K562 (cell line): ENCODE measurements at regions not wholly inside any gene's neighbourhood (a gene's known extent, or its start where the extent isn't known, plus 50 kb on each side); places are given as distances from the start of the nearest gene placed in this dataset.

ENCODE experiments used
- ATAC-seq: fragments of 200-7000 bp; cut with Tn5 transposase; 3 replicates; pipeline ENCODE4 v1.9.1; 2020; ENCODE audit warnings: moderate library complexity
- BruUV-seq: library from RNA; stranded (reverse); fragments of 400-500 nt; replicated peaks from 2 replicates; lab custom pipeline; 2021; lab: Mats Ljungman, UMichigan
- CTCF ChIA-PET: fragments of 300-600 bp; formaldehyde crosslinking; extraction: SDS; loops from one replicate; lab custom pipeline; 2021; ENCODE audit warnings: low intra/inter-chr PET ratio; lab: Yijun Ruan, JAX
- POLR2A ChIA-PET: fragments of 300-600, 350-650 bp; sonication (Branson Sonifier 250); formaldehyde crosslinking; extraction: SDS; loops from one replicate; lab custom pipeline; 2021; ENCODE audit warnings: antibody characterized with exemption, inconsistent platforms; lab: Yijun Ruan, JAX
- DNase-seq, 4 experiments: peaks; one replicate each; pipeline versions ENCODE4 v3.0.0 to v3.0.0-alpha.2; 2011 to 2018; ENCODE audit warnings: low spot score in 3 of 4, mixed read lengths in 3 of 4; ENCODE audit errors: extremely low read depth in 1 of 4
- FAIRE-seq: peaks from 2 replicates; lab custom pipeline; 2011; peaks lifted over from hg19 to GRCh38; lab: Jason Lieb, UNC
- H2AFZ ChIP-seq: 2 replicates; pipeline ENCODE4 v1.6.0; 2011; ENCODE audit warnings: low read depth, low read length, control low read depth, inconsistent platforms
- H3K27ac ChIP-seq: fragments of 200-600 bp; 3 replicates; pipeline ENCODE4 v1.8.0; 2011; ENCODE audit warnings: low read depth, mild to moderate bottlenecking, control low read depth, inconsistent platforms, low read length, moderate library complexity, mixed read lengths; ENCODE audit errors: extremely low read depth
- H3K27me3 ChIP-seq, 2 experiments: fragments of 300-600 bp in 1 of 2; 2 replicates in 1 of 2; 3 replicates in 1 of 2; pipeline versions ENCODE4 v1.6.0 to v1.8.0; 2011; ENCODE audit warnings: inconsistent platforms in 2 of 2, low read length in 2 of 2, mild to moderate bottlenecking in 1 of 2, mixed read lengths in 1 of 2, moderate library complexity in 1 of 2; ENCODE audit not compliant: control insufficient read depth in 2 of 2, insufficient read depth in 2 of 2
- H3K36me3 ChIP-seq: fragments of 300-600 bp; 3 replicates; pipeline ENCODE4 v1.8.0; 2011; ENCODE audit warnings: mild to moderate bottlenecking, low read length, inconsistent platforms; ENCODE audit not compliant: control insufficient read depth, insufficient read depth
- H3K4me1 ChIP-seq, 2 experiments: fragments of 200-600 bp in 1 of 2; replicated peaks in 1 of 2; 2 replicates in 1 of 2; 3 replicates in 1 of 2; pipeline versions ENCODE4 v1.5.1 to v1.8.0; 2011; ENCODE audit warnings: inconsistent platforms in 2 of 2, low read length in 2 of 2, mild to moderate bottlenecking in 1 of 2, mixed read lengths in 1 of 2, moderate library complexity in 1 of 2; ENCODE audit not compliant: control insufficient read depth in 2 of 2, insufficient read depth in 2 of 2
- H3K4me2 ChIP-seq: 2 replicates; pipeline ENCODE4 v1.6.1; 2011; ENCODE audit warnings: low read length, control low read depth, inconsistent platforms, mixed read lengths; ENCODE audit not compliant: insufficient read depth
- H3K4me3 ChIP-seq: fragments of 200-600 bp; sonication (generic), shearing (Covaris generic); 2 replicates; pipeline ENCODE4 v1.5.1; 2016; ENCODE audit warnings: control low read depth, inconsistent platforms
- H3K79me2 ChIP-seq: fragments of 200-600 bp; 3 replicates; pipeline ENCODE4 v1.8.0; 2011; ENCODE audit warnings: low read length, inconsistent platforms; ENCODE audit not compliant: control insufficient read depth, insufficient read depth
- H3K9ac ChIP-seq, 2 experiments: 2 replicates each; pipeline versions ENCODE4 v1.6.0 to v1.6.1; 2011; ENCODE audit warnings: low read depth in 2 of 2, low read length in 2 of 2, control low read depth in 1 of 2, inconsistent platforms in 1 of 2, mild to moderate bottlenecking in 1 of 2, mixed read lengths in 1 of 2; ENCODE audit not compliant: insufficient read depth in 1 of 2
- H3K9me1 ChIP-seq: one replicate; pipeline ENCODE4 v1.6.0; 2011; ENCODE audit warnings: inconsistent platforms, mild to moderate bottlenecking, low read length, moderate library complexity; ENCODE audit not compliant: control insufficient read depth, insufficient read depth
- H3K9me3 ChIP-seq: replicated peaks from 2 replicates; pipeline ENCODE4 v1.5.1; 2011; ENCODE audit warnings: low read depth, low read length, inconsistent platforms; ENCODE audit not compliant: control insufficient read depth, insufficient read depth
- H4K20me1 ChIP-seq: replicated peaks from 2 replicates; pipeline ENCODE4 v1.6.1; 2011; ENCODE audit warnings: low read length, inconsistent platforms, mixed read lengths; ENCODE audit not compliant: control insufficient read depth, insufficient read depth
- CEBPB ChIP-seq: fragments of 450-650 bp; IDR thresholded peaks from 2 replicates; pipeline ENCODE4 v1.6.1; 2016; ENCODE audit warnings: missing genetic modification characterization, missing compliant biosample characterization
- CEBPG ChIP-seq, 3 experiments: fragments of 200-800 bp in 1 of 3; sonication (Bioruptor generic) in 1 of 3; sonication (generic) in 1 of 3; formaldehyde crosslinking in 1 of 3; IDR thresholded peaks in 2 of 3; conservative IDR thresholded peaks in 1 of 3; 2 replicates each; pipeline versions ENCODE4 v1.6.1 to v1.8.0; 2016 to 2022; ENCODE audit warnings: missing compliant biosample characterization in 2 of 3, missing genetic modification characterization in 2 of 3, mild to moderate bottlenecking in 1 of 3, missing genetic modification reagents in 1 of 3
- COPS2 ChIP-seq: fragments of 450-650 bp; conservative IDR thresholded peaks from 2 replicates; pipeline ENCODE4 v1.6.1; 2016; ENCODE audit warnings: mild to moderate bottlenecking, moderate library complexity
- MCM7 ChIP-seq, 2 experiments: fragments of 450-650 bp; IDR thresholded peaks; 2 replicates each; pipeline ENCODE4 v1.6.1; 2016 to 2018
- MXI1 ChIP-seq: IDR thresholded peaks from 2 replicates; pipeline ENCODE4 v1.6.1; 2011; ENCODE audit warnings: low read depth, mild to moderate bottlenecking, improper control_type of control experiment, low read length
- MYNN ChIP-seq, 2 experiments: sonication (generic); formaldehyde crosslinking in 1 of 2; IDR thresholded peaks; 2 replicates each; pipeline versions ENCODE4 v1.5.0 to v1.6.1; 2016 to 2020; ENCODE audit warnings: antibody characterized with exemption in 1 of 2, missing genetic modification reagents in 1 of 2
- SOX6 ChIP-seq: fragments of 450-650 bp; IDR thresholded peaks from 2 replicates; pipeline ENCODE4 v1.6.1; 2014; ENCODE audit warnings: mild to moderate bottlenecking
- ZNF436 ChIP-seq: fragments of 250-450, 450-650 bp; sonication (Bioruptor Pico); formaldehyde crosslinking; IDR thresholded peaks from 2 replicates; pipeline ENCODE4 v1.7.0; 2020; ENCODE audit warnings: mild to moderate bottlenecking
- WGBS: fragments of 100-300 bp; shearing (Covaris generic); methylation state at CpG from one replicate; pipeline ENCODE4 v1.1.6; 2016; ENCODE audit warnings: low coverage, mixed read lengths; ENCODE audit not compliant: insufficient coverage; ENCODE audit errors: missing lambda C conversion rate; 5-methylcytosine and 5-hydroxymethylcytosine counted together
- in situ Hi-C: fragments of 300-500 bp; cut with MboI; formaldehyde crosslinking; loops from 4 replicates; pipeline ENCODE4 v1.15.0; 2018; ENCODE audit warnings: inconsistent platforms, mixed read lengths
- intact Hi-C: fragments of 100-400 bp; cut with micrococcal nuclease; formaldehyde crosslinking; loops from 2 replicates; pipeline ENCODE4 v1.14.2; 2022
- TF ChIP-seq, protein P1 (sequence below), 2 experiments: fragments of 450-650 bp; formaldehyde crosslinking in 1 of 2; IDR thresholded peaks; 2 replicates each; pipeline versions ENCODE4 v1.4.0 to v1.6.1; 2014 to 2020; ENCODE audit warnings: mild to moderate bottlenecking in 2 of 2, borderline replicate concordance in 1 of 2, low read depth in 1 of 2
- TF ChIP-seq, protein P2 (sequence below): fragments of 450-650 bp; formaldehyde crosslinking; IDR thresholded peaks from 2 replicates; pipeline ENCODE4 v1.4.0; 2020; ENCODE audit warnings: mild to moderate bottlenecking, moderate library complexity

DNA sequence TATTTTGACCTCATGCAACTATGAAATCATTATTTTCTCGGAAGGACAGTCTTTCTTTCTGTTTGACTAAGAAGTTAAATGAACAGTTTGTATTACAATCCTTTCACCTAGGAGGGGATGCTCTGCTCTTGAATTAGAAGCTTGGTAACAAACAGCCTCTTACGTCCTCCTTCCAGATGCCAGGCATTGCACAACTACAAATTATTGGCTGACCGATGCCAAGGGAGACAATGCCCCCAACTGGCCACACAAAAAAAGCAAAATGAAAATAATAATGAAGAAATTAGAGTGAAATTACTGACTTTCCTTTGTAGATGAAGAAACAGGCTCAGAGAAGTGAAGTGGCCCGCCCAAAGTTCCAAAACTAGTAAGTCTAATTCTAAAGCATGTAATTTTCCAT, 177.9 kb downstream of the CYRIA start:
- no peak overlapping the region for H3K9ac ChIP-seq
- intact Hi-C loops, result loop anchor here (2.0 kb wide), 2 partner anchors 549 to 851 kb away; no protein-coding TSS in a partner anchor
- in situ Hi-C loops, result loop anchor here (25.0 kb wide), 1 partner anchor 550 kb away; the partner anchor contains the start of gene MYCN
- ATAC-seq, result no peak
- no peaks in the 10 kb centered on the region for H3K27me3 ChIP-seq
- peak in 1 of 4 experiments; percentile 12 for DNase-seq
- H2AFZ ChIP-seq, result no peak overlapping the region
- 1% methylated on average over 4 of the region's 4 CpGs for whole genome bisulfite sequencing
- no peaks in the 10 kb centered on the region for H4K20me1 ChIP-seq
- FAIRE-seq, result no peak
- H3K79me2 ChIP-seq, result no peaks in the 10 kb centered on the region
- BruUV-seq, result no TSS peak
- H3K4me3 ChIP-seq, result no peak overlapping the region
- H3K36me3 ChIP-seq, result no peaks in the 10 kb centered on the region
- no peaks in the 10 kb centered on the region for H3K4me1 ChIP-seq
- POLR2A ChIA-PET, result no interaction called here
- H3K9me3 ChIP-seq, result no peaks in the 10 kb centered on the region
- no peaks in the 10 kb centered on the region for H3K9me1 ChIP-seq
- no peak overlapping the region for H3K4me2 ChIP-seq
- CTCF ChIA-PET, result no interaction called here
- H3K27ac ChIP-seq, result no peak overlapping the region
- TF ChIP-seq MXI1 (no peak), MYNN (IDR thresholded peaks at IDR 0.05) (no peak), MYNN (CRISPR knock-in tag; IDR thresholded peaks at IDR 0.05) (no peak), MCM7 (IDR thresholded peaks at IDR 0.05) (no peak), CEBPG (CRISPR knock-in tag; IDR thresholded peaks at IDR 0.05) (peak; percentile 57; the same call in 1 of the 2 replicates), CEBPG (tag; conservative IDR thresholded peaks at IDR 0.05 in 1 of 2, IDR thresholded peaks at IDR 0.05 in 1 of 2) (peak; percentile 54 to 81; a peak in 3 of 4 replicates), SOX6 (no peak), ZNF436 (no peak), COPS2 (no peak), CEBPB (peak; percentile 87)
- TF ChIP-seq, protein P1, sequence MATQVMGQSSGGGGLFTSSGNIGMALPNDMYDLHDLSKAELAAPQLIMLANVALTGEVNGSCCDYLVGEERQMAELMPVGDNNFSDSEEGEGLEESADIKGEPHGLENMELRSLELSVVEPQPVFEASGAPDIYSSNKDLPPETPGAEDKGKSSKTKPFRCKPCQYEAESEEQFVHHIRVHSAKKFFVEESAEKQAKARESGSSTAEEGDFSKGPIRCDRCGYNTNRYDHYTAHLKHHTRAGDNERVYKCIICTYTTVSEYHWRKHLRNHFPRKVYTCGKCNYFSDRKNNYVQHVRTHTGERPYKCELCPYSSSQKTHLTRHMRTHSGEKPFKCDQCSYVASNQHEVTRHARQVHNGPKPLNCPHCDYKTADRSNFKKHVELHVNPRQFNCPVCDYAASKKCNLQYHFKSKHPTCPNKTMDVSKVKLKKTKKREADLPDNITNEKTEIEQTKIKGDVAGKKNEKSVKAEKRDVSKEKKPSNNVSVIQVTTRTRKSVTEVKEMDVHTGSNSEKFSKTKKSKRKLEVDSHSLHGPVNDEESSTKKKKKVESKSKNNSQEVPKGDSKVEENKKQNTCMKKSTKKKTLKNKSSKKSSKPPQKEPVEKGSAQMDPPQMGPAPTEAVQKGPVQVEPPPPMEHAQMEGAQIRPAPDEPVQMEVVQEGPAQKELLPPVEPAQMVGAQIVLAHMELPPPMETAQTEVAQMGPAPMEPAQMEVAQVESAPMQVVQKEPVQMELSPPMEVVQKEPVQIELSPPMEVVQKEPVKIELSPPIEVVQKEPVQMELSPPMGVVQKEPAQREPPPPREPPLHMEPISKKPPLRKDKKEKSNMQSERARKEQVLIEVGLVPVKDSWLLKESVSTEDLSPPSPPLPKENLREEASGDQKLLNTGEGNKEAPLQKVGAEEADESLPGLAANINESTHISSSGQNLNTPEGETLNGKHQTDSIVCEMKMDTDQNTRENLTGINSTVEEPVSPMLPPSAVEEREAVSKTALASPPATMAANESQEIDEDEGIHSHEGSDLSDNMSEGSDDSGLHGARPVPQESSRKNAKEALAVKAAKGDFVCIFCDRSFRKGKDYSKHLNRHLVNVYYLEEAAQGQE (IDR thresholded peaks at IDR 0.05; ENCODE audit: borderline replicate concordance), result peak; percentile 44; the same call in 1 of the 2 replicates
- TF ChIP-seq, protein P1 (CRISPR knock-in tag; IDR thresholded peaks at IDR 0.05; ENCODE audit: low read depth), result no peak
- TF ChIP-seq, protein P2, sequence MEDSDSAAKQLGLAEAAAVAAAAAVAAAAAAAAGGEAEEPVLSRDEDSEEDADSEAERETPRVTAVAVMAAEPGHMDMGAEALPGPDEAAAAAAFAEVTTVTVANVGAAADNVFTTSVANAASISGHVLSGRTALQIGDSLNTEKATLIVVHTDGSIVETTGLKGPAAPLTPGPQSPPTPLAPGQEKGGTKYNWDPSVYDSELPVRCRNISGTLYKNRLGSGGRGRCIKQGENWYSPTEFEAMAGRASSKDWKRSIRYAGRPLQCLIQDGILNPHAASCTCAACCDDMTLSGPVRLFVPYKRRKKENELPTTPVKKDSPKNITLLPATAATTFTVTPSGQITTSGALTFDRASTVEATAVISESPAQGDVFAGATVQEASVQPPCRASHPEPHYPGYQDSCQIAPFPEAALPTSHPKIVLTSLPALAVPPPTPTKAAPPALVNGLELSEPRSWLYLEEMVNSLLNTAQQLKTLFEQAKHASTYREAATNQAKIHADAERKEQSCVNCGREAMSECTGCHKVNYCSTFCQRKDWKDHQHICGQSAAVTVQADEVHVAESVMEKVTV (CRISPR knock-in tag), result peak; percentile 48; the same call in 1 of the 2 replicates
